Inflammatory macrophage treated with lipopolysaccharide for 1 hour (primary cell): ENCODE measurements at regions not wholly inside any gene's neighbourhood (a gene's known extent, or its start where the extent isn't known, plus 50 kb on each side); places are given as distances from the start of the nearest gene placed in this dataset.
"Not testable (repeated sequence)": the region's sequence is repeated elsewhere in the genome, so short reads cannot be mapped to it uniquely, and the experiment has no call there.

Source experiments
- DNase-seq, 2 donors: peaks; one replicate each; pipeline ENCODE4 v3.0.0-alpha.2; 2020 to 2022

DNA sequence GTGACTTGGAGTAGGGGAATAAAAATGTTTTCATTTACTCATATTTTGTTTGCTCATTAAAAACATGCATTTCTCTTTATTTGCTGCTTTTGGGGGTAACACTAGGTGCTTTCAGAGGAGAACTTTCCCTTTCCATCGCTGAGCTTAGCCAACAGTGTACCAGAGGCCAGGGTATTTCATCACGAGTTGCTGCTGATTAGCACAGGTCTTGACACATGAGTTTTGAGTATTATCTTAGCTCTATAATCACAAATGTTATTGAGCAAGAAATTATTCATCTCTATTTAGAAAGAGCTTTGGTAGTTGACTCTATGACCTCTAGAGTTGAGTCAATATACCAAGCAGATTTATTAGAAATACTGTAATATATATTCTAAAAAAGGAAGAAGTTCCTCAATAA lies 375.9 kb downstream of the NXPH1 start:
- DNase-seq, result no peak

GRCh38 chr7:8817448-8818036 lies 384.1 kb downstream of the NXPH1 start:
- DNase-seq, result no peak

DNA sequence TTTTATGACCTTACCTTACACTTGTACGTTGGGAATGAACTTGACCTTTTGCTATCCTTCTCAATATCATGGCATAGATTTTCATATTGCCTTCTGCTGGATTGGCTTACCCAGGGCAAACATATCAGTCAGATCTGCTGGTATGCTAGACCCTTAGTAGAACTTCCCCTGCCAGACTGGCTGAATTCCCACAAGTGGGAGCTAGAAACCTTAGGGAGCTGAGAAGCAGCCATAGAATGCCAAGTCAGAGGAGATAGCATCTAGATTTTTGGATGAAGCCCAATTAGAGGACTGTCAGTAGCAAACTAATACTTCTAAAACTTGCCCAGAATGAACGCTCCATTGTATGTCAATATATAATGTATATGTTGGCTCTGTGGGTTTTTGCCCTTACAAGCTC lies 385.0 kb downstream of the NXPH1 start:
- DNase-seq, result no peak

DNA sequence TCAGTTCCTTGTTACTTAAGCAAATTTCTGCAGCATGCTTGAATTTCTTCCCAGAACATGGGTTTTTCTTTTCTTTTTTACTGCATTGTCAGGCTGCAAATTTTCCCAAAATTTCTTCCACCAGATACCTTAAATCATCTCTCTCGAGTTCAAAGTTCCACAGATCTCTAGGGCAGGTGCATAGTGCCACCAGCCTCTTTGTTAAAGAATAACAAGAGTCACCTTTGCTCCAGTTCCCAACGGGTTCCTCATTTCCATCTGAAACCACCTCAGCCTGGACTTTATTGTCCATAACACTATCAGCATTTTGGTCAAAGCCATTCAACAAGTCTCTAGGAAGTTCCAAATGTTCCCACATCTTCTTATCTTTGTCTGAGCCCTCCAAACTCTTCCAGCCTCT lies 389.2 kb downstream of the NXPH1 start:
- no peak for DNase-seq

DNA sequence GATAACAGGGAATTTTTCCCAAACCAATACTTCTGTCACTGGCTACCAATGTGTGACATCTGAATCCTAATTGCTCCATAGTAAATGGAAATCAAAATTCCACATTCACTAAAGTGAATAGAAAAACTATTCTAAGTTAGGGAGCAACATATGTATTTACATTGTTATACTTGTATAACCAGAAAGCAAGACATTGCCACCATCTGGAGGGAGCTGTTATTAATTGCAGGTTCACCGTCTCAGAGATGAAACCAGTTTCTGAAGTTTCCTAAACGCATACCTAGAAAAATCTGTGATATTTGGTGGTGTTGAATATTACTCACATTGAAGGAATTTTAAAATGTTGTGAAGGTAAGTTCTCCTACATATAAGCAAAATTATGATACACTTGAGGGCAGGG lies 390.1 kb downstream of the NXPH1 start:
- DNase-seq, result no peak

GRCh38 chr7:8827329-8827728 lies 393.9 kb downstream of the NXPH1 start:
- DNase-seq, result no peak

DNA sequence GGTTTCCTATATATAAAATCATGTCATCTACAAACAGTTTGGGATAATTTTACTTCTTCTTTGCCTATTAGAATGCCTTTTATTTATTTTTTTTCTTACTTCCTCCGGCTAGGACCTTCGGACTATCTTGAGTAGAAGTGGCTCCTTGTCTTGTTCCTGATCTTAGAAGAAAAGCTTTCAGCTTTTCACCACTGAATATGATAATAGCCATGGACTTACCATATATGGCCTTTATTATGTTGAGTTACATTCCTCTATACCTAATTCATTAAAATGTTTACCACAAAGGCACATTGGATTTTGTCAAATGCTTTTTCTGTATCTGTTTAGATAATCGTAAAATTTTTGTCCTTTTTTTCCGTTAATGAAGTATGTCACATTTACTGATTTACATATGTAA lies 395.7 kb downstream of the NXPH1 start:
- DNase-seq, result no peak

DNA sequence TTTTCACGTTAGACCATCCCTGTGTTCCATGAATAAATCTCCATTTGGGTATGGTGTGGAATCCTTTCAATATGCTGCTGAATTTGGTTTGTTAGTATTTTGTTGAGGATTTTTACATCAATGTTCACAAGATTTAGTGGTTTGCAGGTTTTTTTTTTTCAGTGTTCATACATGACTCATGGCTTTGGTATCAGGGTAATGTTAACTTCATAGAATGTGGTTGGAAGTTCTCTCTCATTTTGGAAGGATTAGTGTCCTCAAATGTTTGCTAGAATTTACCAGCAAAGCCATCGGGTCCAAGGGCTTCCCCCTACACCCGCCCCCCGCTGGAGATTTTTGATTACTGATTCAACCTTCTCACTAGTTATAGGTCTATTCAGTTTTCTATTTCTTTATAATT lies 398.0 kb downstream of the NXPH1 start:
- DNase-seq, result no peak

DNA sequence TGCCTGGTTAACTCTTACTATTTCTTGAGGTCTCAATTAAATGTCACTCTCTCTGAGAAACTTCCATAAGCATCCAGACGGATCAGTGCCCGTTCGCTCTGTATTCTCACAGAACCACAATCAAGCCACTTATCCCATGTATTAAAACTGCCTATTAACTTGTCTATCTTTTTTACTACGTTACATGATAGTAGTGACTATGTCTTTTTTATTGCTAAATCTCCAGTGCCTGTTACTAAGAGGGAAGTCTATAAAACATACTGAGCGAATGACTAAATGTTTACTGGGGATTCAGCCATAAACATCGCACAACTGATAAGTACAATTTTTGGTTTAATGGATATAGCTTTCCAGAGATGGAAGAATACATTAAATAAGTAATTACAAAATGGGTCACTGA lies 399.9 kb downstream of the NXPH1 start:
- DNase-seq, result no peak

GRCh38 chr7:8841171-8841570 lies 407.8 kb downstream of the NXPH1 start:
- no peak for DNase-seq

DNA sequence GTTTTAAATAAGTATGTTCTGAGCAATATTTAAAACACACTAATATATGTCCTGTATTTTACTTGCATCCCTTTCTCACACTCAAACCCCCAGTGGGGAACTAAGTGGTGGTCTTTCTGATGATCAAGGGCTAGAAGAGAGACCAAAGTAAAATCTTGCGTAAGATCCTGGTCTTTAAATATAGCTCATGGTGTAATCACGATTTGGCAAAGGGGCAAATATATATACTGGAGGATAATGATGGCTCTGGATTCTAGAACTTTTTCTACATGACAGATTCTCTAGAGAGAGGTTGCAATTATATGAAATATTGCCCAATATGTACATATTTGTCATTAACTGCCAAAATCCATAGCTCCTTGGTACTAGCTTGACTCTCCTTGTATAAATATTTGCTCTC lies 438.3 kb downstream of the NXPH1 start:
- no peak for DNase-seq

DNA sequence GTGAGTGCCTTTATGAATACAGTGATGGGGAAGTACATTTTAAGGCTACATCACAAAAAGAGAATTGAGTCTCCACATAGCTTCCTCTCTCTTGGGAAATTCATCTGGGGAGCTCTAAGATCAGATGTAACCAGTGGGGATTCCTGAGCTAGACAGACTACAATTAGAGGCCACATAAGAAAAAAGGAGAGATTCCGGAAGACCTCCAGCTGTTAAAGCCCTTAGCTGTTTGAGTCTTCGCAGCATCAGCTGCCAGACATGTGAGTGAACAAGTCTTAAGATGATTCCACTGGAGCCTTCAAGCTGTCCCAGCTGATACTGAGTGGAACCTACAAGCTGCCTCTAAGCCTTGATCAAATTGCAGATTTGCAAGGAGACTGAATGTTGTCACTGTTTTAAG lies 448.5 kb downstream of the NXPH1 start:
- no peak for DNase-seq

GRCh38 chr7:8885480-8886000 lies 452.1 kb downstream of the NXPH1 start:
- no peak for DNase-seq

GRCh38 chr7:8890346-8890745 lies 456.9 kb downstream of the NXPH1 start:
- not testable (repeated sequence) for DNase-seq

DNA sequence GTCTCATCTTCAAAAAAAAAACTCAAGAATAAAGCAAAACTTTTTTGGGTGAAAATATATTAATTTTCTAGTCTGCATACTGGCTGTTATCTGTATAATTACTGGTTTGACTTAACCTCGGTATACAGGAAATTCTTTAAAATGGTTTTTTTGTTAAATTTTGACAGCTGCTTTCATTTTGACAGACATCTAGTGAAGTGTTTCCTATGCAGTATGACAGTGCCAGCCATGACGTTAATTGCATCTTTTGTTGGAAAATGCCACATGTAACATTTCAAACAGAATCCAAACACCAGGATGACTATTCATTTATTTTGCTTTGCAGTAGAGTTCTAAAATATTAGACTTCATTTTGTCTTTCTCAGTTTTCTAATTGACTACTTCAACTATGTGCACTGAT lies 460.4 kb downstream of the NXPH1 start:
- DNase-seq, result no peak

GRCh38 chr7:8906396-8907075 lies 473.1 kb downstream of the NXPH1 start:
- DNase-seq, result no peak

DNA sequence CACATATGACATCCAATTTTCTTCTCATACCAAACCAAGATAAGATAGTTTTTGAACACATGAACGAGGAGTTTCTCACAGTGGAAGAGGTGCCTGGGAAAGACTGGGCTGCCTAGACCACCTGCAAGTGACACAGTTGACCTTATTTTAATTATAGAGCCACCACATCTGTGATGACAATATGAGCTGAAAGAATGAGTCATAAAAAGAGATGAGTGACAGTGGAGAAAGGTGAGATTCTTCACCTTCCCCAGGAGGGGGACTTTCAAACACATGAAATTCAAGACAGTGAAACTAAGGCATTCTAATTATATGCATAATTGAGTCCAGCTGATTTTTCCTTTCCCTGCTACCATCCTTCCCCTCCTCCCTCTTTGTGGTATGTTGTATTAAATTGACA lies 475.5 kb downstream of the NXPH1 start:
- no peak for DNase-seq

DNA sequence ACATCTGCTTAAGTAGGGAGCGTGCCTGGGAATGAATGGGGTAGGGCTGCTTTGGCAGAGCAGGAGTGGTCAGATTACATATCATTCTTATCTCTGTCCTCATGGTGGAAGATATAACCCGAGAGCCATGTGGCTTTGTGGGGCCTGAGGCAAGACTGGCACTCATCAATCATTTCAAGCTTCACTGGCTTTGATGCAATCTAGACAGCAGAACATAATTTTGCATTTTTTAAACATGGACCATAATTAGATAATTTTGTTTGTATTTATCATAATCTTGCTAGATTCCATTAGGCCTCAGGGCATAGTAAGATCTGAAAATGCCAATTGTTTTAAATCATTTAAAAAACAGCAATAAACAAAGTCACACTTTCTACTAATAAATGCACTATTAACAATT lies 480.3 kb downstream of the NXPH1 start:
- no peak for DNase-seq

- DNase-seq, result no peak
Measured at GRCh38 chr7:8921807-8922206, 488.4 kb downstream of the NXPH1 start.

DNA sequence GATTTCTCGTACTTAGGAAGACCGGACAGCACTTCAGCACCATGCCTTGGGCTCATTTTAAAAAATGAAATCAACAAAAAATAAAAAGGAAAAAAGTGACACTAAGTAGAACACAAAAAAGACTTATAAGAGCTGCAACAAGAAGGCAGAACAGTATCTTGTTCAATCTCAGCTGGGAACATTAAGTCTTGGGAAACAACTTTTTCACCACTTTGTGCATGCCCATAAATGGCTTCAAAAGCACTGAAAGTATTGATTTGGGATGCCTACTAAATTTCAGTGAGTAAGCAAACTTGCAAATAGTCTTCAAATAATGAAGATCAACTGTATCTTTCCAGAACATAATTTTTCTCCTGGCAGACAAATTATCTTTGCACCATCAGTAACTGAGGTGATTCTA lies 489.3 kb downstream of the NXPH1 start:
- no peak for DNase-seq

DNA sequence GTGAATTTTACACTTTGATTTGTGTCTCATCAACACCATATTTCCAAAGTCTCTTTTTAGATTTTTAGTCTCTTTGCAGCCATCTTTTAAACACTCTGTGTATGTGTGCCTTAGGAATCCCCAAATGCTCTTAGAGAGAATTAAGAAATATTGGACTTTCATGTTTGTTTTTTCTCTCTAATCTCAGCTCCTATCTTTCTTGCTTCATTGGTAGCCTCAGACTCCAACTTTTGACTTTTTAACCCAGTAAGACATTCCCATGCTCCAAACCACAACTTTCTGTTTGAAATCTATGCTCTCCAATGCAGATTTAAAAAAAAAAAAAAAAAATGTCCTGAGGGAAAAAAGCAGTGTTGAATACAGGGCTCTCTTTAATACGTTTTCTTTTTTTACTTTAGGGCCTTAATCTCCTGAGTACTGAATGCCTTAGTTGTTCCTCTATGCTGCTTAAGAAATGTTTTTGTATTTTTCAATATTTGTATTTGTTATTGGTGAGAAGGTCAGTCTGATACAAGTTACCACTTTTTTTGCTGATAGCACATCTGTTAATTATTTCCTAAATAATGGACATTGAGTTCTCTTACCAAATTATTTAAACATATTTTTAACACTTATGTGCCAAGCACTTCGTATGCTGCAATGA lies 489.9 kb downstream of the NXPH1 start:
- DNase-seq, result no peak

DNA sequence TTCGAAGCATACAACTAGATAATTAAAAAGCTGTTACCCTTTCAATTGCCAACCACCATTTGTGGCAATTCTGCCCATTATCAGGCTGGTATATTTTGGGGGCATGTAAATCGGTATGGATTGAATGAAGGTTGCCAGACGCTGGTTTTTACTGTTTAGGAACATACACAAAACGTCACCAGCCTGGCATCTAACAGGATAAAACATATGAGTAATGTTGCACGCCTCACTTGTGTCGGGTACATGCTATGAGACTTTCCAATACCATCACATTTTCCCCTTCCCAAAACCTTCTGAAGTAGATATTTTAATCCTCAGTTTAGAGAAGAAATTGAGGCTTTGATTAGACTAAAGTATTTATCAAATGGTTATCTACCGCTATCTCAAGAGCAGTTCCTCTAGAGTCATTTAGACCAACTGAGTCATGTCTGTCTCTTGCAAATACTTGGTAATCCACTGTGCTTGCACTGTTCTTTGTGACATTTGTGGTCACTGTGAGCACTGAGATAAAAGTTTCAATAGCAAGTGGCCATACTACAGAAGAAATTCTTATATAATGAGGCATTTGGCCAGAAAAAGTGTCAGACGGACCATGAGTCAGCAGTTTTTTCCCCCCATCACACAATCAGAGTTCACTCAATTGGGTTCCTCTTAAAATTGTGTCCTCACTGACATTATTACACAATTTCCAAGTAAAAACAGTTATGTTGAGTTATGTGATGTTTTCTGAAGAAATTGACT lies 498.7 kb downstream of the NXPH1 start:
- no peak for DNase-seq

DNA sequence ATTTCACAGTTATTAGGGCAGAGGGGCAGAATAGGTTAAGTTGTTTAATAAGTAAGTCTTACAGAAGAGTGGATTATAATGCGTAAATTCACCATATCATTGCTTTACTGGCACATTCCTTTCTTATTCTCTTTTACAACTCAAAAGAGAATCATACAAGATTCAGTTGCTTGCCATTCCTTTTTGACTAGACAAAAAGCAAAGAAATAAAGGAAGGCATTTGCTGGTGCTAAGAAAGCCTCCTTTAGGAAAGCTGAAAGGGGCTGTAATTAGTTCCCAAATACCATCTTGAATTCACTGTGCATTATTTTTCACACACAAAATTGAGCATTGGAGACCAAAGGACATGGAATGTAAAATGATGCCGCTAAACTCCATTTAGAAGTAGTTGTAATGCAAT lies 499.3 kb downstream of the NXPH1 start:
- DNase-seq, result no peak

DNA sequence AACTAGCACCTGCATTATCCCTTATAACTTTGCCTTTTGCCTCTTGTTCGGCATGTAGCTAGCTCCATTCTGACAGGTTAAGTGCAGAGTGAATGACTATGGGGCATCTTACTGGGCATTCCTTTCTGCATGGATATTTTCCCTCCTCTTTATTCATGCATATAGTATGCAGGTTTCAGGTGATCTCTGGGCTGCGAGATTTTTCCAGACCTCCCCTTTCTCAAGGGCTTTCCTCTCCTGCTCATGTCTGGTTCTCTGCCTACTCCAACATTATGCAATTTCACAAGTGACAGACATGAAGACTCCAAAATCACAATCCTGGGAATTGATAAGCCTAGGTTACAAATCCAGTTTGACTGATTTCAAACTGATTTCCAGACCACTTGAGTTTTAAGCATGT lies 503.8 kb downstream of the NXPH1 start:
- no peak for DNase-seq
